ENCODE measurements at regions not wholly inside any gene's neighbourhood (a gene's known extent, or its start where the extent isn't known, plus 50 kb on each side); places are given as distances from the start of the nearest gene placed in this dataset.

DNA sequence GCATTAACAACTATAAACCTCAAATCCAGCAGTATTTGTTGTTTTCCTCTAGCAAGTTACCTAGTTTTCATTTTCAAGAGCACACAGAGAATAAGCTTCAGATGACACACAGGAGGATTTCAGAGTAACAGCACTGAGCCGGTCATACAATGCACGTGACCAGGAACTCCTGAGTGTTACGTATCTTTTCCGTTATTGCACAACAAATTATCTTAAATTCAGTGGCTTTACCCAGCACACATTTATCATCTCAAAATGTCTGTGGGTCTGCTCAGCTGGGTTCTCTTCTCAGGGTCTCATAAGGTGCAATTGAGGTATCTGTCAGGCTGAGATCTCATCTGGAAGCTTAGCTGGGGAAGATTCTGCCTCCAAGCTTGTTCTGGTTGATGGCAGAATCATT lies 379.5 kb upstream of the KLHL29 start:
- TF ChIP-seq, protein P1, sequence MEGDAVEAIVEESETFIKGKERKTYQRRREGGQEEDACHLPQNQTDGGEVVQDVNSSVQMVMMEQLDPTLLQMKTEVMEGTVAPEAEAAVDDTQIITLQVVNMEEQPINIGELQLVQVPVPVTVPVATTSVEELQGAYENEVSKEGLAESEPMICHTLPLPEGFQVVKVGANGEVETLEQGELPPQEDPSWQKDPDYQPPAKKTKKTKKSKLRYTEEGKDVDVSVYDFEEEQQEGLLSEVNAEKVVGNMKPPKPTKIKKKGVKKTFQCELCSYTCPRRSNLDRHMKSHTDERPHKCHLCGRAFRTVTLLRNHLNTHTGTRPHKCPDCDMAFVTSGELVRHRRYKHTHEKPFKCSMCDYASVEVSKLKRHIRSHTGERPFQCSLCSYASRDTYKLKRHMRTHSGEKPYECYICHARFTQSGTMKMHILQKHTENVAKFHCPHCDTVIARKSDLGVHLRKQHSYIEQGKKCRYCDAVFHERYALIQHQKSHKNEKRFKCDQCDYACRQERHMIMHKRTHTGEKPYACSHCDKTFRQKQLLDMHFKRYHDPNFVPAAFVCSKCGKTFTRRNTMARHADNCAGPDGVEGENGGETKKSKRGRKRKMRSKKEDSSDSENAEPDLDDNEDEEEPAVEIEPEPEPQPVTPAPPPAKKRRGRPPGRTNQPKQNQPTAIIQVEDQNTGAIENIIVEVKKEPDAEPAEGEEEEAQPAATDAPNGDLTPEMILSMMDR (IDR thresholded peaks at IDR 0.05) = no peak
- TF ChIP-seq POLR2AphosphoS5 (IDR thresholded peaks at IDR 0.05; ENCODE audit: low read depth, low read length) = no peak
- TF ChIP-seq, protein P2, sequence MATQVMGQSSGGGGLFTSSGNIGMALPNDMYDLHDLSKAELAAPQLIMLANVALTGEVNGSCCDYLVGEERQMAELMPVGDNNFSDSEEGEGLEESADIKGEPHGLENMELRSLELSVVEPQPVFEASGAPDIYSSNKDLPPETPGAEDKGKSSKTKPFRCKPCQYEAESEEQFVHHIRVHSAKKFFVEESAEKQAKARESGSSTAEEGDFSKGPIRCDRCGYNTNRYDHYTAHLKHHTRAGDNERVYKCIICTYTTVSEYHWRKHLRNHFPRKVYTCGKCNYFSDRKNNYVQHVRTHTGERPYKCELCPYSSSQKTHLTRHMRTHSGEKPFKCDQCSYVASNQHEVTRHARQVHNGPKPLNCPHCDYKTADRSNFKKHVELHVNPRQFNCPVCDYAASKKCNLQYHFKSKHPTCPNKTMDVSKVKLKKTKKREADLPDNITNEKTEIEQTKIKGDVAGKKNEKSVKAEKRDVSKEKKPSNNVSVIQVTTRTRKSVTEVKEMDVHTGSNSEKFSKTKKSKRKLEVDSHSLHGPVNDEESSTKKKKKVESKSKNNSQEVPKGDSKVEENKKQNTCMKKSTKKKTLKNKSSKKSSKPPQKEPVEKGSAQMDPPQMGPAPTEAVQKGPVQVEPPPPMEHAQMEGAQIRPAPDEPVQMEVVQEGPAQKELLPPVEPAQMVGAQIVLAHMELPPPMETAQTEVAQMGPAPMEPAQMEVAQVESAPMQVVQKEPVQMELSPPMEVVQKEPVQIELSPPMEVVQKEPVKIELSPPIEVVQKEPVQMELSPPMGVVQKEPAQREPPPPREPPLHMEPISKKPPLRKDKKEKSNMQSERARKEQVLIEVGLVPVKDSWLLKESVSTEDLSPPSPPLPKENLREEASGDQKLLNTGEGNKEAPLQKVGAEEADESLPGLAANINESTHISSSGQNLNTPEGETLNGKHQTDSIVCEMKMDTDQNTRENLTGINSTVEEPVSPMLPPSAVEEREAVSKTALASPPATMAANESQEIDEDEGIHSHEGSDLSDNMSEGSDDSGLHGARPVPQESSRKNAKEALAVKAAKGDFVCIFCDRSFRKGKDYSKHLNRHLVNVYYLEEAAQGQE (IDR thresholded peaks at IDR 0.05; ENCODE audit: insufficient read depth in 1 of 2, low read depth in 2 of 2, low read length in 1 of 2) = no peak

All from Panc1 (cell line).